Gastroesophageal sphincter (tissue), 4 donors: ENCODE measurements at regions not wholly inside any gene's neighbourhood (a gene's known extent, or its start where the extent isn't known, plus 50 kb on each side); places are given as distances from the start of the nearest gene placed in this dataset.

Experiments used
- ATAC-seq: fragments of 150-250 bp; one replicate; pipeline ENCODE4 v1.9.1; 2016; ENCODE audit warnings: mild to moderate bottlenecking, moderate library complexity
- H3K27ac ChIP-seq, 4 donors: fragments of 200-600 bp; sonication (generic) in 3 of 4; 1 replicate in 3 of 4; 2 replicates in 1 of 4; pipeline ENCODE4 v1.5.1; 2016 to 2019
- H3K27me3 ChIP-seq: fragments of 200-600 bp; sonication (generic); one replicate; pipeline ENCODE4 v1.5.1; 2019
- H3K36me3 ChIP-seq, 2 donors: fragments of 200-600 bp; sonication (generic); one replicate each; pipeline ENCODE4 v1.5.1; 2019; ENCODE audit warnings: control low read depth in 1 of 2
- H3K4me1 ChIP-seq, 3 donors: fragments of 200-600 bp; sonication (generic); 1 replicate in 2 of 3; 2 replicates in 1 of 3; pipeline ENCODE4 v1.5.1; 2016 to 2019; ENCODE audit warnings: control low read depth in 2 of 3
- H3K4me3 ChIP-seq, 2 donors: fragments of 200-600 bp; sonication (generic); one replicate each; pipeline ENCODE4 v1.5.1; 2019; ENCODE audit warnings: mild to moderate bottlenecking in 1 of 2, moderate library complexity in 1 of 2
- H3K9me3 ChIP-seq, 3 donors: fragments of 200-600 bp; sonication (generic); one replicate each; pipeline ENCODE4 v1.5.1; 2017 to 2019; ENCODE audit warnings: control low read depth in 2 of 3
- EP300 ChIP-seq: sonication (generic); formaldehyde crosslinking; IDR thresholded peaks from one replicate; pipeline ENCODE4 v1.6.1; 2017; ENCODE audit warnings: antibody characterized with exemption, mild to moderate bottlenecking
- POLR2A ChIP-seq, 2 donors: fragments of 450-650 bp; IDR thresholded peaks; one replicate each; pipeline ENCODE4 v1.6.1; 2017; ENCODE audit warnings: antibody characterized with exemption in 2 of 2, mild to moderate bottlenecking in 2 of 2, moderate library complexity in 1 of 2
- POLR2AphosphoS5 ChIP-seq: sonication (generic); formaldehyde crosslinking; IDR thresholded peaks from one replicate; pipeline ENCODE4 v1.6.1; 2017; ENCODE audit warnings: antibody characterized with exemption
- WGBS, 2 donors: methylation state at CpG; one replicate each; pipeline ENCODE4 v1.1.5; 2018; ENCODE audit warnings: low coverage in 1 of 2; 5-methylcytosine and 5-hydroxymethylcytosine counted together
- TF ChIP-seq, protein P1 (sequence below), 4 experiments: fragments of 200-600 bp in 2 of 4; fragments of 450-650 bp in 2 of 4; sonication (generic) in 1 of 4; IDR thresholded peaks; one replicate each; pipeline ENCODE4 v1.5.1; 2017 to 2019; ENCODE audit warnings: antibody characterized with exemption in 4 of 4, mild to moderate bottlenecking in 2 of 4, moderate library complexity in 2 of 4

DNA sequence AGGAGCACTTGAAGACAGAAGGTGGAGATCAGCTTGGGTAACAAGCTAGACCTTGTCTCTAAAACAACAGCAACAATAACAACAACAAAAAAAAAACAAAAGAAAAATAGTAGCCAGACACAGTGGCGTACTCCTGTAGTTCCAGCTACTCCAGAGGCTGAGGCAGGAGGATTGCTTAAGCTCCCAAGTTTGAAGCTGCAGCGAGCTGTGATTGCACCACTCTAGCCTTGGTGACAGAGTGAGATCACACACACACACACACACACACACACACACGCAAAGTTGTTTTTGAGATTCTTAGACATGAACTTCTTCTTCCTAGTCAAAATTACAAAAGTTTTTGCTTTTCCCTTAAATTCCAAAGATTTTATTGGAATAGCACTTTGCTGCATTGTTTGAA lies 93.0 kb upstream of the IGSF10 start:
- H3K36me3 ChIP-seq = no peaks in the 10 kb centered on the region
- WGBS, 2 donors = 85 to 88% methylated on average over 3 of the region's 3 CpGs
- H3K27me3 ChIP-seq = no peaks in the 10 kb centered on the region
- peaks cover 0 to 25% (median under 1%) of the 10 kb centered on the region in 3 donors for H3K4me1 ChIP-seq
- H3K9me3 ChIP-seq = no peaks in the 10 kb centered on the region
- no peak overlapping the region for H3K27ac ChIP-seq
- TF ChIP-seq POLR2A (IDR thresholded peaks at IDR 0.05) (no peak), EP300 (no peak), POLR2AphosphoS5 (no peak)
- TF ChIP-seq, protein P1, sequence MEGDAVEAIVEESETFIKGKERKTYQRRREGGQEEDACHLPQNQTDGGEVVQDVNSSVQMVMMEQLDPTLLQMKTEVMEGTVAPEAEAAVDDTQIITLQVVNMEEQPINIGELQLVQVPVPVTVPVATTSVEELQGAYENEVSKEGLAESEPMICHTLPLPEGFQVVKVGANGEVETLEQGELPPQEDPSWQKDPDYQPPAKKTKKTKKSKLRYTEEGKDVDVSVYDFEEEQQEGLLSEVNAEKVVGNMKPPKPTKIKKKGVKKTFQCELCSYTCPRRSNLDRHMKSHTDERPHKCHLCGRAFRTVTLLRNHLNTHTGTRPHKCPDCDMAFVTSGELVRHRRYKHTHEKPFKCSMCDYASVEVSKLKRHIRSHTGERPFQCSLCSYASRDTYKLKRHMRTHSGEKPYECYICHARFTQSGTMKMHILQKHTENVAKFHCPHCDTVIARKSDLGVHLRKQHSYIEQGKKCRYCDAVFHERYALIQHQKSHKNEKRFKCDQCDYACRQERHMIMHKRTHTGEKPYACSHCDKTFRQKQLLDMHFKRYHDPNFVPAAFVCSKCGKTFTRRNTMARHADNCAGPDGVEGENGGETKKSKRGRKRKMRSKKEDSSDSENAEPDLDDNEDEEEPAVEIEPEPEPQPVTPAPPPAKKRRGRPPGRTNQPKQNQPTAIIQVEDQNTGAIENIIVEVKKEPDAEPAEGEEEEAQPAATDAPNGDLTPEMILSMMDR (IDR thresholded peaks at IDR 0.05) = no peak
- ATAC-seq = peak; percentile 64
- H3K4me3 ChIP-seq = no peak overlapping the region

DNA sequence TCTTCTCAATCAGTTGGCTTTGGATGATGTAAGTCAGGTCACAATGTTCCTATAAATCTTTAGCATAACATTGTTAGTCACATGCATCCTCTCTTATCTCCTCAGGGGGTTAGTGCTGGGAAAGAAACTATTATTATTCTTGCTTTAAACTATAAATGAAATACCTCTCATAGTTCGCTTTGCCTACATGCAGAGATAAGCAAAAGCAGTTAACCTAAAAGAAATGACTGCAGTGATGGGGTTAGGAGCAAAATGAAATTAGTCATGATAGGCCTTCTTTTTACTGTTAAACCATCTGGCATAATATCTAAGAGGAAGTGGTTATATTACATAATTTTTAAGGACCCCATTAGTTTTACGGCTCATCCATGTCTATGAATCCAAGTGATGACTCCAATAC lies 91.7 kb upstream of the IGSF10 start:
- H3K27me3 ChIP-seq = no peaks in the 10 kb centered on the region
- no peak overlapping the region for H3K4me3 ChIP-seq
- no peak overlapping the region for H3K27ac ChIP-seq
- no peak for ATAC-seq
- H3K4me1 ChIP-seq = peaks cover 0 to 27% (median 0%) of the 10 kb centered on the region in 3 donors
- WGBS, 2 donors = 88 to 100% methylated on average over 2 of the region's 2 CpGs
- no peaks in the 10 kb centered on the region for H3K9me3 ChIP-seq
- no peaks in the 10 kb centered on the region for H3K36me3 ChIP-seq
- TF ChIP-seq POLR2AphosphoS5 (no peak), EP300 (no peak), POLR2A (IDR thresholded peaks at IDR 0.05) (no peak)
- TF ChIP-seq, protein P1 (IDR thresholded peaks at IDR 0.05) = no peak

DNA sequence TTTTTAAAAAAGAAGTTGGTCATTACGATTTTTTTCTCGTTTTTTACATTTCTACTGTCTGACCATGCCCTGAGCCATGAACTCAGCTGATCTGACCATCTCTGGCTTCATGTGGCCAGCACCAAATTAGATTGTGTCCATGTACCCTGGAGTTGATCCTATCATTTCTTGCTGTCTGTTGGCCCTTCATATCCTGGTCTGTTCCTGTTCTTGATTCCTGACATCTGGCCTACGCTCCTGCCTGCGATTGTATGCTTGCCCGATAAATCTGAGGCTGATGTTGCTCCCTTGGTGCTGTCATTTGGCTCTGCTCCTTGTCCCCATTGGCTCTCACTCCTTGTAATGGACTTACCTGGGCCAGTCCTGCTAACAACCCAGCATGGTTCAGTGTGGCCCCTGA lies 89.8 kb upstream of the IGSF10 start:
- no peak for ATAC-seq
- no peak for TF ChIP-seq POLR2AphosphoS5
- no peak for TF ChIP-seq POLR2A (IDR thresholded peaks at IDR 0.05)
- no peak for TF ChIP-seq EP300
- TF ChIP-seq, protein P1 (IDR thresholded peaks at IDR 0.05) = no peak
- H3K27ac ChIP-seq = peak overlapping the region in 3 of 4 donors; percentile 0 to 48 (median 41)
- no peaks in the 10 kb centered on the region for H3K9me3 ChIP-seq
- WGBS, 2 donors = 57 to 80% methylated on average over 1 to 5 of the region's 5 CpGs
- peaks cover 0 to 34% (median 0%) of the 10 kb centered on the region in 3 donors for H3K4me1 ChIP-seq
- no peaks in the 10 kb centered on the region for H3K27me3 ChIP-seq
- H3K4me3 ChIP-seq = no peak overlapping the region
- H3K36me3 ChIP-seq = no peaks in the 10 kb centered on the region

DNA sequence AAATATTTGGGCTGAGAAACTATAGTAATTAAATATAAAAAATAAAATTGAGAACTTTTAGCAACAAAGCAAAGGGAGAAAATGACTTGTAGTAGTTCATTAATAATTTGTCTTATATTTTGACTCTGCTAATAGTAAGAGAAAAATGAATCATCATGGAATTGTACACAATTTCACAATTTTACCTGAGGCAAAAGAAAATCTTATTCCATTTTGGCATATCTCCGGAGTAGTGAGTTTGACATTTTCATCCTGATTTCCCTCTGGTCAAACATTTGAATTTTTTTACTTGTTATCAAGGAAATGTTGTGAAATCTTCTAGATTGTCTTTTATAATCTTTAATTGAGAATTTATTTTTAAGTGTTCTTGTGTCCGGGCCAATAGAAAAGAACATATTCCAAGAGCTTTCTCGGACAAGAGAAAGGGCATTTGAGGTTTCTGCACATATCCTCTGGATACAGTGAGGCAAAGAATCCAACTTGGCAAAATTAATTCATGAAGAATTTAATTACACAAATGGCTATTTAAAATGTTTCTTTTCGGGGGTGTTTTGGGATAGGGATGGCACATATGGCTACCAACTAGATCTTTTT lies 89.3 kb upstream of the IGSF10 start:
- H3K27ac ChIP-seq = peak overlapping the region in 2 of 4 donors; percentile 41 to 48
- H3K4me3 ChIP-seq = no peak overlapping the region
- TF ChIP-seq EP300 (no peak), POLR2A (IDR thresholded peaks at IDR 0.05) (no peak), POLR2AphosphoS5 (no peak)
- TF ChIP-seq, protein P1 (IDR thresholded peaks at IDR 0.05) = no peak
- 19 to 25% methylated on average over 4 of the region's 4 CpGs for WGBS, 2 donors
- H3K4me1 ChIP-seq = peaks cover 0 to 38% (median 0%) of the 10 kb centered on the region in 3 donors
- no peaks in the 10 kb centered on the region for H3K36me3 ChIP-seq
- ATAC-seq = no peak
- H3K9me3 ChIP-seq = no peaks in the 10 kb centered on the region
- H3K27me3 ChIP-seq = no peaks in the 10 kb centered on the region

DNA sequence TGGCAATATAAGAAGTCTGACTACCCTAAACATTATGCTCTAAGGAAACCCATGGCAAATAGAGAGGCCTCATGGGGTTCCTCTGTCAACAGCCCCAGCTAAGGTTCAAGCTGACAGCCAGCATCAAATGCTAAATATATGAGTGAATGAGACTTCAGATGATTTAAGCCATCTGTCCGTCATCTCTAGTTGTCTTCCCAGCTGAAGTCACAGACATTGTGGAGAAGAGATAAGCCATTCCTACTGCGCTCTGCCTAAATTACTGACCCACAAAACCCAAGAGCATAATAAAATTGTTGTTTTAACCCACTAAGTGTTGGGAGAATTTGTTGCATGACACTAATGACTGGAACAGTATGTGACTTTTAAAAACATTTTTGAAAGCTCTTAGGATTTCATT lies 87.3 kb upstream of the IGSF10 start:
- Histone ChIP-seq H3K9me3 (no peaks in the 10 kb centered on the region), H3K4me3 (no peak overlapping the region), H3K36me3 (no peaks in the 10 kb centered on the region), H3K27me3 (no peaks in the 10 kb centered on the region), H3K4me1 (peaks cover 0 to 57% (median 0%) of the 10 kb centered on the region in 3 donors), H3K27ac (no peak overlapping the region)
- WGBS, 2 donors = 66 to 82% methylated on average over 2 of the region's 2 CpGs
- TF ChIP-seq, protein P1 (IDR thresholded peaks at IDR 0.05) = no peak
- TF ChIP-seq POLR2A (IDR thresholded peaks at IDR 0.05) (no peak), POLR2AphosphoS5 (no peak), EP300 (no peak)
- ATAC-seq = no peak
